Fibroblast of skin of left biceps (primary cell): ENCODE measurements at regions not wholly inside any gene's neighbourhood (a gene's known extent, or its start where the extent isn't known, plus 50 kb on each side); places are given as distances from the start of the nearest gene placed in this dataset.
"Not testable (repeated sequence)": the region's sequence is repeated elsewhere in the genome, so short reads cannot be mapped to it uniquely, and the experiment has no call there.

Experiments
- DNase-seq, 2 experiments: peaks; one replicate each; pipeline ENCODE4 v3.0.0-alpha.2; 2013; ENCODE audit warnings: low read depth in 2 of 2

DNA sequence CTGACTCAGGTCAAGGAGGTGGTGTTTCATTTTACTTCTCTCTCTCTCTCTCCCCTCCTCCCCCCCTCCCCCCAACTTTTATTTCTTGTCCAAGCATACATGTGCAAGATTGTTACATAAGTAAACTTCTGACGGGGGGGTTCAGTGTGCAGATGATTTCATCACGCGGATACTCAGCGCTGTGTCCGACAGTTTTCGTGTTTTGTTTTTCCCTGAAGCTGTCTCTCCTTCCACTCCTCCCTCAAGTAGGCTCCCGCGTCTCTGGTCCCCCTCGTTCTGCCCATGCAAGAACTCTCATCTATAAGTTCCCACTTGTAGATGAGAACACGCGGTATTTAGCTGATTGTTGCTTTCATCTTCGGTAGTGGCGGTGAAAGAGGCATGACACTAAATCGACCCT, 111.0 kb upstream of the ANKRD30BL start:
- DNase-seq: no peak

DNA sequence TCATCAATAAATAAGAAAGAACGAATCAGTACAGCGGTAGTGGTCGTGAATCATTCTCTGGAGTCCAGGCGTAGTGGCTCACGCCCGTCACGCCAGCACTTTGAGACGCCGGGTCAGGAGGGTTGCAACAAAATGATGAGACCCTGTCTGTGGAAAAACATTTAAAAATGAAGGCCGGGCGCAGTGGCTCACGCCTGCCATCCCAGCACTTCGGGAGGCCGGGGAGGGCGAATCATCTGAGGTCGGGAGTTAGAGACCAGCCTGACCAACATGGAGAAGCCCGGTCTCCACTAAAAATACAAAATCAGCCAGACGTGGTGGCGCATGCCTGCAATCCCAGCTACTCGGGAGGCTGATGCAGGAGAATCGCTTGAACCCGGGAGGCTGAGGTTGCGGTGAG, 111.8 kb upstream of the ANKRD30BL start:
- not testable (repeated sequence) for DNase-seq

DNA sequence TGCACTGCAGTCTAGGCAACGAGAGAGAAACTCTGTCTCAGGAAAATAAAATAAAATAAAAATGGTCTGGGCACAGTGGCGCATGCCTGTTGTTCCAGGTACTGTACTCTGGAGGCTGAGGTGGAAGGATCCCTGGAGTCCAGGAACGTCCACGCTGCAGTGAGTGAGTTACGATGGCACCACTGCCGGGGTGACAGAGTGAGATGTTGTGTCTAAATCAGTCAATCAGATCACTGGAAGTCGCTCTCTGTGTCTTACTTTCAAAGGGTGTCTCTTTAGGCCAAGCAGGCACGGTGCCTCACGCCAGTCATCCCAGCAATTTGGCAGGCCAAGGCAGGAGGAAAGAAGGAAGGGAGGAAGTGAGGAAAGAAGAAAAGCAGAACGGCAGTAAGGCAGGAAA, 112.2 kb upstream of the ANKRD30BL start:
- DNase-seq: no peak

DNA sequence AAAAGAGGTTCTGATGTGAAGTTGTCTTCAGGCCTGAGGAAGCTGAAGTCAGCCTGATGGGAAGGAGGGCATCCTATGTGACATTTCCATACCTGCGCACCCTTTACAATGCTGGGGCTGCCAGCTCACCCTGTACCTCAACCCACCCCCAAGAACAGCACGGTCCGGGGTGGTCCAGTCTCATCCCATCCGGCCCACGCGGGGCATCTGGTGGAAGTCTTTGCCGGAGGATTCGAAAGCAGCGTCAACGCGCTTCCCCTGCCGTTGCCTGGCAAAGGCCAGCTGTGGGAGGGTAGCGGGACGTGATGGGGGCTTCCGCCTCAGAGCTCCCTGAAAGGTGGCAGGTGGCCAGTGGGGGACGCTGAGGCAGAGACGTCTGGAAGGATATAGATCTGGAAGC, 113.6 kb upstream of the ANKRD30BL start:
- DNase-seq: no peak

DNA sequence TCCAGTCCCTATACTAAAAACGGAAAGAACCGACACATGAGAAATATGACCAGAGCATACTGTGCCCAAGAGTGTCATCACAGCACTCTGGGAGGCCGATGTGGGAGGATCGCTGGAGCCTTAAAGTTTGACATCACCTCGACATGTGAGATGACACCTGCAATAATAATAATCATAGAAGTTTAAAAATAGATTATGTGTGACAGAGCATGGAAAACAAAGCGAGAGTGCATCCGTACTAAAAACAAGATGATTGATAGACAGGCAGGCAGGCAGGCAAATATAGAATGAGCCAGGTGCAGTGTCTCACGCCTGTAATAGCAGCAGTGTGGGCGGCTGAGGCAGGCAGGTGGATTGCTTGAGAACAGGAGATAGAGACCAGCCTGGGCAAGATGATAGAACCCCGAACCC, 114.8 kb upstream of the ANKRD30BL start:
- DNase-seq: no peak

DNA sequence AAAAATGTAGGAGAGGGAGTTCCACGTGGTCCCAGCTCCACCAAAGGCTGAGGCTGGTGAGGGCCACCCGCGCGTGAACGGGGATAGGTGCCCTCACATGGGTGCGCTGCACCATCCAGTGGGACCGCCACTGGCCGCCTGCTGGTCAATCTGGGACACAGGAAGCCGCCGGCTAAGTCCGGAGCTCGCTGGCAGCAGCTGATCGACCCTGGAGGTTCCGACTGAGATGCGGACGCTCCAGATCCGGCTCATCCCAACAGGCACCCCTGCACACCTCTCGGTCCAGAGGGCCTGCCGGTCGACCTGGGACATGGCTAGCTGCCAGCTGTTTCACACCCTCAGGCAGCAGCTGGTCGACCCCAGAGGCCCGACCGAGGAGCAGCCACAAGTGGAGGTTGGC, 116.5 kb upstream of the ANKRD30BL start:
- no peak for DNase-seq

DNA sequence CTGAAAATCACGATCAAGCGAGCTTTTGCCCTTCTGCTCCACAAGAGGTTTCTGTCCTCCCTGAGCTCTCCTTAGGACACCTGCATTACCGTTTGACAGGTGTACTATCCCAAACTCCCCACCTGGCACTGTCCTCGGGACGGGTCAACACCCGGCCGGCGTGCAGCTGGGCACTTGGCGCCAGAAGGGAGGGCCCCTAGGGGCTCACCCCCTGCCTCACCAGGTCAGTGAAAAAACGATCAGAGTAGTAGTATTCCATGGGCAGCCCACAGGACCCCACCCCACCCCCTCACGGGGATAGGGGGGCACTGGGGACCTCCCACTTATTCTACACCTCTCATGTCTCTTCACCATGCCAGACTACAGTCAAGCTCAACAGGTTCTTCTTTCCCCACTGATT, 117.6 kb upstream of the ANKRD30BL start:
- no peak for DNase-seq

DNA sequence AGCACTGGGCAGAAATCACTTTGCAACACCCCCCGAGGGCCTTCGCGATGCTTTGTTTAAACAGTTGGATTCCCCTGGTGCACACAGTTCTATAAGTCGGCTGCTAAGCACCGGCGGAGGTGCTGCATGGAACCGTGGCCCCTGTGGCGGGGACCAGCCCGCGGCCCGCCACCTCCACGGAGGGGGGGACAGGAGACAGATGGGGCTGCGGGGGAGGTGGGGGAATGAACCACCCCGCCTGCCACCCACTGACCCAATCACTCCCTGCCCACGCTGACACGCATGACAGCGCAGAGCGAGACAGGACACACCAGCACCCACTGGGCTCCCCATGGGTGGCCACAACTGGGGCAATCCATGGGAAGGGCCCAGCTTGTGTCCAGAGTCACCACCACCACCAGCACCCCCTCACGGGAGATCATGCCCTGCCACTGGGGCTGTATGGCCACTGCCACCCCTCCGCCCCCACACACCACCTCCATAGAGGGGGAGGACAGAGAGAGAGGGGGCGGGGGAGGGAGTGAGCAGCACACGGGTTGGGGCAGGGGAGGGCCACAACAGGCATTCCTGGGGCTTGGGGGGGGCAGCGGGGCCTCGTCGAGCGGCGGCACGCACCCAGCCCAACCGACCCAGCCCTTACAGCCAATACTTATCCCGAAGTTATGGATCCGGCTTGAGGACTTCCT, 118.3 kb upstream of the ANKRD30BL start:
- DNase-seq: no peak

DNA sequence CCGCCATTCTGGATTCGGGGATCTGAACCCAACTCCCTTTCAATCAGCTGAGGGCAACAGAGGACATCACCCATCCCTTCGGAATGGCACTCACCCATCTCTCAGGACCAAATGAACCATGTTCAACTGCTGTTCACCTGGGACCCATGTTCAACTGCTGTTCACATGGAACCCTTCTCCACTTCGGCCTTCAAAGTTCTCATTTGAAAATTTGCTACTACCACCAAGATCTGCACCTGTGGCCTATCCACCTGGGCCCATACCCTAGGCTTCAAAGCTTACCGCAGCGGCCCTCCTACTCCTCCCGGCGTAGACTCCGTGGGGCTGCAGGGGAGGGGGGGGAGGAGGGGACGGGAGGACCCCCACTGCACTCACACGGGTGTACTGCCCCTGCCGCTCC, 119.2 kb upstream of the ANKRD30BL start:
- DNase-seq: no peak

DNA sequence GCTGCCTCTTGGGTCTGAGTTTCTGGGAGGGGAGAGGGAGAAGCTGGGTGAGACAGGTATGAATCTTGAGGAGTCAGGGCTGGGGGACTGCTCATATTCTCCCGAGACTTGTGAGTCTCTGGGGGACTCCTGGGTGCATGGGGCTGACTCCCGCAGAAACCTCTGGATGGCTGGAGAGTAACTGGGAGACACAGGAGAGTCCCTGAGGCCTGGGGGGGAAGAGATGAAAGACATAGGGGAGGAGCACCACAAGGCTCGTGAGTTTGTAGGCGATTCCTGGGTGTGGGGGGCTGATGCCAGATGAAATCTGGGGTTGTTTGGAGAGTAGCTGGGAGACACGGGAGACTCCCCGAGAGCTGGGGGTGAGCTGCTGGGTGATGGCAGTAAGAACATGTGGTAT, 120.4 kb upstream of the ANKRD30BL start:
- DNase-seq: not testable (repeated sequence)

DNA sequence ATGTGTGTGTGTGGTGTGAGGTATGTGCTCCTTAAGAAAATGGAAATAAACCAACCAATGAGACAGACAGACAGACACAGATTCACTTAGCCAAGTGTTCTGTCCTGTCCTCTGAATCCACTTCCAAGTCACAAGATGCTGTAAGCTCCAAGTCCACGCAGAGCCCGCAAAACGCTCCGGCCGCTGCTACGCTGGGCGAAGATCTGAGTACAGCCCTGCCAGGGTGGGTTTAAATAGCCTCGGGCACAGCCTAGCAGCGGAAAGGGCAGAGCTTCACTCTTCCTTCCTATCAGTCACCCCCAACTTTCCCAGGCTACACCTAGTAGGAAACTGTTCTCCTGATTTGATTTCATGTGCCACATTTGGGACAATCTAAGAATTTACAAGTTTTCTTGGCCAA, 121.2 kb upstream of the ANKRD30BL start:
- no peak for DNase-seq

DNA sequence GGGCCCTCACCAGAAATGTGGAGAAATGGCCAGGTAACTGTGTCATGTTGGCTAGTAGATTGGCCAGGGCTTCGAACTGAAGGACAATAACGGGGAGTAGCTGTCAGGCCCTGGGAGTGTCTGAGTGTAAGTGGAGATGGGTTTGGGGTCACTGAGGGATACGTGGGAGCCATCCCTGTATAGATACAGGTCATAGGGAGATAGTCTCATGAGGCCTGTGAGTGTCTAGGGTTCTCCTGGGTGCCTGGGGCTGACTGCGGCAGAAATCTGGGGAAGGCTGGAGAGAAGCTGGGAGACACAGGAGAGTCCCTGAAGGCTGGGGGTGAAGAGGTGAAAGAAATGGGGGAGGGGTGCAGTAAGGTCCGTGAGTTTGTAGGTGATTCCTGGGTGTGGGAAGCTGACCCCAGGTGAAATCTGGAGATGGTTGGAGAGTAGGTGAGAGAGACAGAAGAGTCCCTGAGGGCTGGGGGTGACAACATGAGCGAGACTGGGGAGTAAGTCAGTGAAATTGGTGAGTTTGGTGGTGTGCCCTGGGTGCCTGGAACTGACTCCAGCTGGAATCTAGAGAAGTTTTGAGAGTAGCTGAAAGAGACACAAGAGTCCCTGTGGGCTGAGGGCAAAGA, 124.6 kb upstream of the ANKRD30BL start:
- DNase-seq: not testable (repeated sequence)

DNA sequence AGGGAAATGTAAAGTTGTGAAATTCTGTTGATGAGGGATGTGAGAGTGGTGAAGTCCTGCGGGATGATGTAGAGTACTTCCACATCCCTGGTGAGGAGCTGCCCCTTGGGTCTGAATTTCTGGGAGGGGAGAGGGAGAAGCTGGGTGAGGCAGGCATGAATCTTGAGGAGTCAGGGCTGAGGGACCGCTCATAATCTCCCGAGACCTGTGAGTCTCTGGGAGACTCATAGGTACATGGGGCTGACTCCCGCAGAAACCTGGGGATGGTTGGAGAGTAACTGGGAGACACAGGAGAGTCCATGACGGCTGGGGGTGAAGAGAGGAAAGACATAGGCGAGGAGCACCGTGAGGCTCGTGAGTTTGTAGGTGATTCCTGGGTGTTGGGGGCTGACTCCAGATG, 126.2 kb upstream of the ANKRD30BL start:
- DNase-seq: not testable (repeated sequence)

DNA sequence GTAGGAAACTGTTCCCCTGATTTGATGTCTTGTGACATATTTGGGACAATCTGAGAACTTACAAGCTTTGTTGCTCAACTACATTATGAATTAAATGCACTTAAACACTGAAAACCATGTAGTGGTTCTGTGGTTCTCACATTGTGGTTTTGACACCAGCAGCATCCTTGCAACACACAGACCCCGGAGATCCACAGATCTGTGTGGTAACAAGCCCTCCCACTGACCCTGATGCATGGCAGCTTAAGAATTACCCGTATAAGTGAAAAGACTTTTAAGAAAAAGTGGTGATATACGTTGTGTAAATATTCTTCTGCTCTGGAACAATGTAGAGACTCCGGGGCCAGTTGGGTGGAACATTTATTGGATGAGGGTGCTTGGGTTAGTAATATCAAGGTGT, 127.4 kb upstream of the ANKRD30BL start:
- not testable (repeated sequence) for DNase-seq

DNA sequence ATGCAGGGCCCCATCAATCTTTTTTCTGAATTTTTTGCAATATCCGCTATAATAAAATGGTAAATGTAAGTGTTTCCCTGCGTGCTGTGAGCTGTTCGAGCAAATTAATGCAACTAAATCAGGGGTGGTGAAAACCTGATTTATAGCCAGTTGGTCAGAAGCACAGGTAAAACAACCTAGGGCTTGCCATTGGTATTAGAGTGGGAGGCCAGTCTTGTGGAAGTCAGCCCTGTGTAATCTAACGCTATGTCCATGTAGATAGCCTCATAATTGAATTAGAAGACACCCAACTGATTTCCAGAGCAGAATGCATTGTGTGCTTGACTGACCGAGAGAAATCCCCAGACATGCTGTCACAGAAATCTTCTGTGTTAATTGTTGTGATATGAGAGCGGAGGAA, 126.8 kb upstream of the GPR39 start:
- not testable (repeated sequence) for DNase-seq

DNA sequence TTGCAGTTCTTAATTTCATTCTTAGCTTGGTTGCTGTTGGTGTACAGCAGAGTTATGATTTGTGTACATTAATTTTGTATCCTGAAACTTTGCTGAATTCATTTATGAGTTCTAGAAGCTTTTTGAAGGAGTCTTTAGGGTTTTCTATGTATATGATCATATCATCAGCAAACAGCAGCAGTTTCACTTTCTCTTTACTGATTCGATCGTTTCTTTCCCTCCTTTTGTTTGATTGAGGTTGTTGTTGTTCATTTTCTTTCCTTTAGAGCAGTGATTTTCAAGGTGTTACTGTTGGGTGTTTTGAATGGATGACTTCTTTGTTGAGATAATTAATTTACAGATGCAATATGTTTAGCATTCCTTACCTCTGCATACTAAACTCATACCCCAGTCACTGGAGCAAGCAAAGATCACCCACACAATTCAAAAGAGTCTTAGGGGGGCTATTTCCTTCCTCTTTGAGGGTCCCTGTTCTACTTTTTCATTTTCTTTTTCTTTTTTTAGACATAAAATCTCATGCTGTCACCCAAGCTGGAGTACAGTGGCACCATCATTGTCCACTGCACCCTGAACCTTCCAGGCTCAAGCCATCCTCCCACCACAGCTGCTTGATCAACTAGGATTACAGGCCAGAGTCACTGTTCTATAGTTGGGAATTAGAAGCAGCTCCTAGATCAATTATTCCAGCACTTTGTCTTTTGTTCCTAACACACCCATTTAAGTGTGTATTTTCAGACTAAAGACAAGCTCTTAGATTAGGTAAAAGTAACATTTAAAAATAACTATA, 115.8 kb upstream of the GPR39 start:
- not testable (repeated sequence) for DNase-seq

DNA sequence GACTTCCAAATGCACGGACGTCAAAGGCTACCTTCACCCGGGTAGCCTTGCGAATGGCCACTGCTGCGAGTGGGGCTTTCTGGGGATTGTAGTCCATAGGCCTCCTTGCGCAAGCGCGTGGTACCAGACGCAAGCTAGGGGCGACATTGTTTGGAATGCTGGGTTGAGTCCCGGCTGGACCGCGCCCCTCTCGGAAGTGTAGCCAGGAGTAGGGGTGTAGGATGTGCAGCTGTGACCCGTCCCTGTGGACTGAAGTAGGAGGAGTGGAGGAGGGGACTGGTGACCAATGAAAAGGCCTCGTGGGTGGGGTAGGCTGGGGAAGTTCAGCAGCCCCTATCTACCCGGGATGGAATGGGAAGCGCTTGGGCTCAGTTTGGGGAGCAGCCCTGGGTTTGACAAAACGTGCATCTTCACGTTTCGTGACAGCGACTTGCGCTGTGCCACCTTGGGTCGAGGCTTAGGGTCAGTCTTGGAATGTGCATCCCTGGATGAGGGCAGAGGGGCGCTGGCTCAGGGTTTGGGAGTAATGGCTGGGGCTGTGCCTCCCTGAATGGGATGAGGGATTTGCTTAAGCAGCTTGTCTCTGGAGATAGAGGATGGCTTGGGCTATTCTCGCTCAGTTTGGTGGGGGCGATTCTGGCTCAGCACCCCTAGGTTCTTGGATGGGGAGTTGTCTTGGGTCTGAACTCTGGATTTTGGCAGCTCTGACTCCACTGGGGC, 111.8 kb upstream of the GPR39 start:
- peak; percentile 5 to 10 for DNase-seq

DNA sequence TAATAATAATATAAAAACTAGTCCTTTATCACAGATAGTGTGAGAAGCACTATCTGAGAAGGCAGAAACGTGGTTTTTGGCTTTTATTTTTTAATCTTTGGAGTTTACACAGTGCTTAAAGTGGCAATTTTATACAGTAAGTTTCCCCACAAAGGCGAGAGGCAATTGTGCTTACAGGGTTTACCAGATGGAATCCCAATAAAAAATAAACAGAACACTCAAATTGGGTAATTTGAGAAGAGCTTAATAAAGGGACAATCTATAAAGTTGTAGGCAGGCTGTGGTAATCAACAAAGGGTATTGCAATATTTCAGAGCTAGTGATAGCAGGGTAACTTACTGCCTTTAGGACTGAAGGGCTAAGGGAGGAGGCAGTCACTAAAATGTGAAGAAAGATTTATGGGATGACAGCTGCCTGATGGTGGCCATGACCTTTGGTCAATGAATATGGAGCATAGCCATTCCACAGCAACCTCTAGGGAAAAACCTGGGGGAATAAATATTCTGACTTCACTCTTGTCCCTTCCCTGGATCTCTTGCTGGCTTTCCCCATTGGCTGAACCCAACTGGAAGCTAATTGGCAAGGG, 108.9 kb upstream of the GPR39 start:
- not testable (repeated sequence) for DNase-seq

DNA sequence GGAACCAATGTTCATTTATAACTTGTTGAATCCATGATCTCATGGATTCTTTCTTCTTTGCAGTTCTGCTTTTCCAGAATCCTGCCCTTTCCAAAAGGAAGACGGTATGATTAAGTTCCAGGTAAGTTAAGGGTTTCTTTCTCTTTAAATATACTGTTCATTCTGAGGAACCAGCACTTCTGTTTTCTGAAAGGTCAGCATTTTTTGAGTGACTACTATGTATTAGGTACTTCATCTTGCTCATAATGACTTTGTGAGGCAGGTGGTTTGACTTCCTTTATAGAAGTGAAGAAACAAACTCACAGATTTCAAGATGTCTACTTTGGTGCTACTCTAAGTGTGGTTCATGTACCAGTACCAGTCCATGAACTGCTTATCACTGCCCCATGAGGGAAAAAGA, 107.4 kb upstream of the GPR39 start:
- DNase-seq: not testable (repeated sequence)

DNA sequence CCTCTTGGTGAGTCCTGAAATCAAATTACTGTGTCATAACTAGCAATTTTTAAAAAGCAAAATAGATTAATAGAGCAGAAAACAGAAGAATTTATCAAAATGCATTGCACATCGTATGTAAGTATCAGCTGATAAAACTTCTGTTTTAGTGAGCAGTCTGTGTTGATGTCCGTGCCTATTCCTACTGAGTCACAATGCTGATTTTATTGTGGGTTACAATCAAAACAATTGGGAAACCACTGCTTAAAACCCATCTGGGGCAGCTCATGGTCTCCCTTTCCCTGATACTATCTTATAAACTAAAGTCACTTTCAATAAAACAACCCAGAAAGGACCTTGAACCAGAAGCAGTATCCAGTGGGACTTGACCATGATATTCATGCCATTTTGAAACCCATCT, 101.1 kb upstream of the GPR39 start:
- not testable (repeated sequence) for DNase-seq

DNA sequence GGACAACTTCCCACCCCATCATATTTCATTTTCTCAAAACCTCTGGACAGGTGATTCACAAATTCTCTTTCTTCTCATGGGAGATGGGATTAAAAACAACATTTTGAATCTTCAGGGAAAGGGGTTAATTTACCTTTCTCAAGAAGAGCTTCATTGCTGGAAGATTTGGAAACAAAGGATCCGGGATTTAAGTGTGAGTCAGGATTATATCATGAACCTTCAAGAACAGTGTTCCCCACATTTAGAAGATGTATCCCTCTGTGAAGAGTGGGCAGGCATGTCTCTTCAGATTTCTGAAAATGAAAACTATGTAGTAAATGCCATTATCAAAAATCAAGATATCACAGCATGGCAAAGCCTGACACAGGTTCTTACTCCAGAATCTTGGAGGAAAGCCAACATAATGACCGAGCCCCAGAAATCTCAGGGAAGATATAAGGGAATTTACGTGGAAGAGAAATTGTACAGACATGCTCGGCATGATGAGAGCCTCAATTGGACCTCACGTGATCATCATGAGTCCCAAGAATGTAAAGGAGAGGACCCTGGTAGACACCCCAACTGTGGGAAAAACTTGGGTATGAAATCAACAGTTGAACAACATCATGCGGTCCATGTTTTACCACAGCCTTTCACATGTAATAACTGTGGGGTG, 99.5 kb upstream of the GPR39 start:
- not testable (repeated sequence) for DNase-seq
